Epithelial cell of proximal tubule (primary cell): ENCODE measurements at regions not wholly inside any gene's neighbourhood (a gene's known extent, or its start where the extent isn't known, plus 50 kb on each side); places are given as distances from the start of the nearest gene placed in this dataset.
"Not testable (repeated sequence)": the region's sequence is repeated elsewhere in the genome, so short reads cannot be mapped to it uniquely, and the experiment has no call there.

Source experiments
- DNase-seq: peaks from one replicate; pipeline ENCODE4 v3.0.0-alpha.2; 2011; ENCODE audit warnings: low read depth
- H3K4me3 ChIP-seq: 2 replicates; pipeline ENCODE4 v1.5.1; 2011; ENCODE audit warnings: low read depth, mild to moderate bottlenecking, low read length
- CTCF ChIP-seq: conservative IDR thresholded peaks from 2 replicates; pipeline ENCODE4 v1.5.1; 2012; ENCODE audit warnings: low read depth, mild to moderate bottlenecking, low read length

- DNase-seq, H3K4me3 ChIP-seq: not testable (repeated sequence)
These were observed 1533.5 kb upstream of the TPTE start for GRCh38 chr21:8987896-8988295.

GRCh38 chr21:8988696-8989095, 1532.7 kb upstream of the TPTE start:
- no peak for TF ChIP-seq CTCF
- no peak for DNase-seq
- H3K4me3 ChIP-seq: no peak overlapping the region

GRCh38 chr21:8989261-8989711, 1532.1 kb upstream of the TPTE start:
- no peak for TF ChIP-seq CTCF
- no peak for DNase-seq
- H3K4me3 ChIP-seq: no peak overlapping the region

GRCh38 chr21:8989721-8990325, 1531.6 kb upstream of the TPTE start:
- DNase-seq: no peak
- no peak for TF ChIP-seq CTCF
- H3K4me3 ChIP-seq: no peak overlapping the region

- H3K4me3 ChIP-seq: no peak overlapping the region
- no peak for TF ChIP-seq CTCF
- DNase-seq: no peak
These were observed 1530.9 kb upstream of the TPTE start for GRCh38 chr21:8990326-8991087.

- no peak for TF ChIP-seq CTCF
- DNase-seq: no peak
These were observed 1530.1 kb upstream of the TPTE start for GRCh38 chr21:8991088-8991907.

GRCh38 chr21:8991968-8992621, 1529.3 kb upstream of the TPTE start:
- TF ChIP-seq CTCF: no peak
- no peak overlapping the region for H3K4me3 ChIP-seq
- DNase-seq: no peak

More at GRCh38 chr21:8991088-8991907, 1530.1 kb upstream of the TPTE start:
- no peak overlapping the region for H3K4me3 ChIP-seq
